ENCODE measurements at regions not wholly inside any gene's neighbourhood (a gene's known extent, or its start where the extent isn't known, plus 50 kb on each side); places are given as distances from the start of the nearest gene placed in this dataset.
"Not testable (repeated sequence)": the region's sequence is repeated elsewhere in the genome, so short reads cannot be mapped to it uniquely, and the experiment has no call there.

DNA sequence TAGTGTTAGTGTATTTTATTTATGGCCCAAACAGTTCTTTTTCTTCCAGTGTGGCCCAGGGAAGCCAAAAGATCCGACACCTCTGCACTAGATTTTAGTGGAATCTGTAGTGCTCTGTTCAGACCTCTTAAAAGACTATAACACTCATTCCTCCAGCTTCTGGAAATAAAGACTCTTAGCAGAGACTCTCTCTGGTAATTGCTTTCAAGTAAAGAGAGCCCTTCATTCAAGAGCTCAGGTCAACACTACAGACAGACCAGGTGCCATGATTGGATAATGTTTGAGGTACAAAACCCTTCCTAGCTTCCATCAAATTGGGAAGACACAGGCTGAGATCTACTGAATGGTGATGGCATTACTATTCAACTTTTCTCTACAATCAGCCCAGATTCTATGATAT is 255.8 kb downstream of the PRDM9 start:
- no peaks in the 10 kb centered on the region for H3K4me1 Mint-ChIP-seq
- intact Hi-C loops (cut with micrococcal nuclease): no loop called here

DNA sequence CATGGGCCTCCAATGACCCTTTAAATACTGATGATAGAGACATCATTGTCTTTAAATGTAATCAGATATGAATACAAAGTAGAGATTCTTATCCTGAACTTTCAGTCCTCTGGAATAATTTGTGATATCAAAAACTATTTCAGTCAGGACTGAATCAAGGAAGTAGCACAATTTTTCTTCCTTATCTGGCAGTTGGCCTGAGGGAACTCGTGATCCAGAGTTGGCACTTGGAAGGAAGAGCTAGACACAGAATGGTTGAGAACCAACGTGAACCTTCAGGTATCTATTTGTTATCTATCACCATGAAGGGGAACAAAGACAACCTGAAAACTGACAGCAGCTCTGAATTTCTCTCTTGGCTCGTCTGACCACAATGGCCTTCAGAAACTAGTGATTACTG is 269.3 kb downstream of the PRDM9 start:
- Mint-ChIP-seq H3K27me3 (no peaks in the 10 kb centered on the region), H3K27ac (no peak overlapping the region), H3K4me1 (no peaks in the 10 kb centered on the region), H3K4me3 (no peak overlapping the region), H3K9me3 (no peaks in the 10 kb centered on the region), H3K36me3 (ENCODE audit: low read depth) (no peaks in the 10 kb centered on the region)
- no peak for DNase-seq
- intact Hi-C loops (cut with micrococcal nuclease): no loop called here

More for the DNA sequence above, 255.8 kb downstream of the PRDM9 start:
- no peak for DNase-seq
- Mint-ChIP-seq H3K9me3 (no peaks in the 10 kb centered on the region), H3K36me3 (ENCODE audit: low read depth) (no peaks in the 10 kb centered on the region), H3K27me3 (no peaks in the 10 kb centered on the region), H3K27ac (no peak overlapping the region), H3K4me3 (no peak overlapping the region)

DNA sequence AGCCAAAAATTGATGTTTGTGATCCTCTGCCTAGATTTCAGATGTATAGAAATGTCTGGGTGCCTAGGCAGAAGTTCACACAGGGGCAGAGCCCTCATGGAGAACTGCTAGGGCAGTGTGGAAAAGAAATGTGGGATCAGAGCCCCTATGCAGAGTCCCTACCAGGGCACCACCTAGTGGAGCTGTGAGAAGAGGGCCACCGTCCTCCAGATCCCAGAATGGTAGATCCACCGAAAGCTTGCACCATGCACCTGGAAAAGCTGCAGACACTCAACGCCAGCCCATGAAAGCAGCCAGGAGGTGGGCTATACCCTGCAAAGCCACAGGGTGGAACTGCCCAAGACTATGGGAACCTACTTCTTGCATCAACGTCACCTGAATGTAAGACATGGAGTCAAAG is 292.9 kb downstream of the PRDM9 start:
- H3K27me3 Mint-ChIP-seq; DNase-seq; intact Hi-C loops (cut with micrococcal nuclease); H3K27ac Mint-ChIP-seq; H3K4me3 Mint-ChIP-seq; H3K4me1 Mint-ChIP-seq; H3K36me3 Mint-ChIP-seq (ENCODE audit: low read depth): not testable (repeated sequence)
- H3K9me3 Mint-ChIP-seq: peaks cover 17% of the 10 kb centered on the region

GRCh38 chr5:23820765-23821471 is 313.5 kb downstream of the PRDM9 start:
- Mint-ChIP-seq H3K36me3 (ENCODE audit: low read depth) (no peaks in the 10 kb centered on the region), H3K4me1 (no peaks in the 10 kb centered on the region), H3K9me3 (peaks cover 3% of the 10 kb centered on the region), H3K27me3 (no peaks in the 10 kb centered on the region), H3K4me3 (no peak overlapping the region), H3K27ac (no peak overlapping the region)
- intact Hi-C loops (cut with micrococcal nuclease): no loop called here
- DNase-seq: no peak

DNA sequence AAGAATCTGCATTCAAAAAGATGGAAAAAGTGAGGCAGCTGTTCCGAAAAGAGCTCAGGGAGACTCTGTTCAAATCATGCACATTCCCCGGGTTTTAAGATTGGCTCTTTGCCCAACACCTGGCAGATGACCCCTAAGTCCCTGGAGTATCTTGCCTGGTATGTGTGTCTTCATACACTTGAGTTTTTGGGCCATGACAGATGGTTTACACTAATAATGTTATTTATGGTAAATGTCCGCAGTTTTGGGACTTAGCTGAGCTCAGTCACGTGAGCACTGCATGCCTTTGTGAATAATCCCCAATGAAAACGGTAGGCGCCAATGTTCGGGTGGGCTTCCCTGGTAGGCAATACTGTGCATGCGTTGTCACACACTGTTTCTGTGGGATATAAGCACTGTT is 316.1 kb downstream of the PRDM9 start:
- Mint-ChIP-seq H3K4me1 (no peaks in the 10 kb centered on the region), H3K36me3 (ENCODE audit: low read depth) (no peaks in the 10 kb centered on the region), H3K27me3 (no peaks in the 10 kb centered on the region), H3K4me3 (no peak overlapping the region), H3K9me3 (peaks cover 6% of the 10 kb centered on the region), H3K27ac (no peak overlapping the region)
- intact Hi-C loops (cut with micrococcal nuclease): no loop called here
- DNase-seq: no peak

DNA sequence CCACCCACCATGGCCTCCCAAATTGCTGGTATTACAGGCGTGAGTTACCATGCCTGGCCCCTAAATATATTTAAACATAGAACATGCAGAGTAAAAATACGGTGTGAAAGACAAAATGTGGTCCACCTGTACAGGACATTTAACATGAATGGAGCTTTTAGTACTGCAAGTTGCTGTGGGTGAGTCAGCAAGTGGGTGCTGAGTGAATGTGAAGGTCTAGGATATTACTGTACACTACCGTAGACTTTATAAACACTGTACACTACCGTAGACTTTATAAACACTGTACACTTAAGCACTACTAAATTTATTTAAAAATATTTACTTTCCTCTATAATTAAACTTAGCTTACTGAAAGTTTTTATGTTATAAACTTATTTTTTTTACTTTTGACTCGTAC is 317.8 kb downstream of the PRDM9 start:
- H3K9me3 Mint-ChIP-seq: peaks cover 6% of the 10 kb centered on the region
- H3K36me3 Mint-ChIP-seq (ENCODE audit: low read depth): no peaks in the 10 kb centered on the region
- no peak for DNase-seq
- no peaks in the 10 kb centered on the region for H3K27me3 Mint-ChIP-seq
- H3K27ac Mint-ChIP-seq: no peak overlapping the region
- intact Hi-C loops (cut with micrococcal nuclease): no loop called here
- H3K4me3 Mint-ChIP-seq: no peak overlapping the region
- no peaks in the 10 kb centered on the region for H3K4me1 Mint-ChIP-seq

DNA sequence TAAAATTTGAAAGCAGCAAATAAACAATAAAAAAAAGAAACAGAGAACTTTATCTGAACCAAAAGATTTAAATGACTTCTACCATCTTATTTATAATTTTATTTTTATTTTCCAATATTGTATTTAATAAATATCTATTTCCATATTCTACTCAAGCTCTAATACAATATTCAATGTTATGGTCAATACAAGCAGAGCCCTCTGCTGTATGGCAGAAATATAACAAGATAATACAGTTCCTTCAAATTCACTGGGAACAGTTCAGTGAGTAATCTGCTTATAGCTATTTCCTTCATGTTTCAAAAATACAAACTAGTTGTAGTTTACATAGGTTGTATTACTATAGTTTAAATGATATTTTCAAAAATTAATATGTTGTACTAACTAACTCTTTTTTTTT is 332.7 kb downstream of the PRDM9 start:
- Mint-ChIP-seq H3K27me3 (no peaks in the 10 kb centered on the region), H3K4me3 (no peak overlapping the region), H3K36me3 (ENCODE audit: low read depth) (no peaks in the 10 kb centered on the region), H3K9me3 (peaks cover 3% of the 10 kb centered on the region), H3K27ac (no peak overlapping the region), H3K4me1 (no peaks in the 10 kb centered on the region)
- DNase-seq: no peak
- intact Hi-C loops (cut with micrococcal nuclease): no loop called here

DNA sequence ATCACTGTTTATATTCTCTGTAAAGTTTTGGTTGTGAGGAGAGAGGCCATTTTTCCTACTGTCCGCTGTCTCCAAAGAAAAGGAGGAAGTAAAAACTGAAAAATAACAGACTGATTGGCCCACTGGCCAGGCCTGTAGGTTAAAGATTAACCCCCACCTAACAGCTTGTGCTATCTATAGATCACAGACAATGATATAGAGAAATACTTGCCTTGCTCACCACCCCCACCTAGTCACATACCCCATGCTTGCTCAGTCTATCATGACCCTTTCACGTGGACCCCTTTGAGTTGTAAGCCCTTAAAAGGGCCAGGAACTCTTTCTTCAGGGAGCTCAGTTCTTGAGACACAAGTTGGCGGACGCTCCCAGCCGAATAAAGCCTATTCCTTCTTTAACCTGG is 357.4 kb downstream of the PRDM9 start:
- no peak overlapping the region for H3K27ac Mint-ChIP-seq
- H3K27me3 Mint-ChIP-seq: no peaks in the 10 kb centered on the region
- H3K36me3 Mint-ChIP-seq (ENCODE audit: low read depth): no peaks in the 10 kb centered on the region
- no peak overlapping the region for H3K4me3 Mint-ChIP-seq
- H3K9me3 Mint-ChIP-seq: peaks cover 5% of the 10 kb centered on the region
- H3K4me1 Mint-ChIP-seq: no peaks in the 10 kb centered on the region
- intact Hi-C loops (cut with micrococcal nuclease): no loop called here
- no peak for DNase-seq

DNA sequence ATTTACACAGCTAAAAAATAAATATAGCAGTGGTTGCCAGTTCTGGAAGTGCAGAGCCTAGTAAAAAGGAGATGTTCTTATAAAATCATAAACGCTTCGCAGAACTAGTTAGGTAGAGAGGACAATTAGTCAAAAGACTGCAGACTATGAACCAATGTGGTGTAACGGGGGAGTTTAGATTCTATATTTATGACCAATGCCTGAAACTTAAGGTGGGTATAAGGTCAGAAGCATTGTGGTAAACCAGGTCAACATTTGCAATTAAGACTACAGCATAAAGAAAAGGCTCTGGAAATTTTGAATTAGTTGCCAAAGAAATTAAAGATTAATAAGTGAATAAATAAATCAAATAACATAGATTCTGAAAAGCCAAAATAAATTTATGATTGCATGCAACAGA is 370.4 kb downstream of the PRDM9 start:
- H3K27ac Mint-ChIP-seq: no peak overlapping the region
- intact Hi-C loops (cut with micrococcal nuclease): no loop called here
- no peaks in the 10 kb centered on the region for H3K36me3 Mint-ChIP-seq (ENCODE audit: low read depth)
- H3K4me3 Mint-ChIP-seq: no peak overlapping the region
- H3K27me3 Mint-ChIP-seq: no peaks in the 10 kb centered on the region
- peaks cover under 1% of the 10 kb centered on the region for H3K9me3 Mint-ChIP-seq
- no peak for DNase-seq
- no peaks in the 10 kb centered on the region for H3K4me1 Mint-ChIP-seq

DNA sequence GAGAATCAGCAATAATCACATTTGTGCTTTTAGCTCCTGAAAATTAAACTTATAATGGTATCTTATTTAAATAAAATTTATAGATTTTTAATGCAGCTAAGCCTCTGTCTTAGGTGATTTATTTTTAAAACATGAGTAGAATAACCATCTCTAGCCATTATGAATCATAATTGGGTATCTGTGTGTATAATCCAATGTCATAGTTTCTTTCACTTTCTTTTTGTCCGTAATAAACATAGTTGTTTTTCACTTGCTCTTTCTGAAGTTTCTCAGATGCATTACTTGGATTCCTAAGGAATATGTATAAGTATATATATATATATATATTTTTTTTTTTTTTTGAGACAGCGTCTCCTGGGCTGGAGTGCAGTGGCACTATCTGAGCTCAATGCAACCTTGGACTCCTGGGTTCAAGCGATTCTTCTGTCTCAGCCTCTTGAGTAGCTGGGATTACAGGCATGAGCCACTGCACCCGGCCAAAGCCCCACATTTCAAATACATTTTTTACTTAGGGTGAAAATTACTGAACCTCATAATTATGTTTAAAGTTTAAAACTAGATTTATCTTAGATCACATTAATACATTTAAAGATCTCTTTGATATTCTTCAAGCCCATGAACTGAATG is 377.1 kb downstream of the PRDM9 start:
- Mint-ChIP-seq H3K27me3 (no peaks in the 10 kb centered on the region), H3K27ac (no peak overlapping the region), H3K4me1 (no peaks in the 10 kb centered on the region), H3K36me3 (ENCODE audit: low read depth) (no peaks in the 10 kb centered on the region), H3K4me3 (no peak overlapping the region), H3K9me3 (peaks cover 7% of the 10 kb centered on the region)
- DNase-seq: no peak
- intact Hi-C loops (cut with micrococcal nuclease): no loop called here

DNA sequence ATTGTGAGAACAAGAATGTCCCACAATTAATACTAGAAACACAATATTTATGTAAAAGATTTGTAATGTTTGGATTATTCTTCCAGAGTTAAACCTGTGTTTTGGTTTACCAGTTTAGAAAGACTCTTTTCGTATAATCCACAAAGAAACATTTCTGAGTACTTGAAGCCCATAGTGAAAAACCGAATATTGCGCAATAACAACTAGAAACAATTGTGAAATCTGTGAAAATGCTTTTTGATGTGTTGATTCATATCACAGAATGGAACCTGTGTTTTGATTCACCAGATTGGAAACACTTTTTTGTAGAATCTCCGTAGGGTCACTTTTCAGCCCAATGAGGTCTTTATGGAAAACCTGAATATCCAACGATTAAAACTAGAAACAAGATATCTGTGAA is 386.2 kb downstream of the PRDM9 start:
- no peak overlapping the region for H3K4me3 Mint-ChIP-seq
- DNase-seq: no peak
- intact Hi-C loops (cut with micrococcal nuclease): no loop called here
- no peaks in the 10 kb centered on the region for H3K27me3 Mint-ChIP-seq
- no peak overlapping the region for H3K27ac Mint-ChIP-seq
- H3K36me3 Mint-ChIP-seq (ENCODE audit: low read depth): no peaks in the 10 kb centered on the region
- peaks cover 7% of the 10 kb centered on the region for H3K9me3 Mint-ChIP-seq
- H3K4me1 Mint-ChIP-seq: no peaks in the 10 kb centered on the region

- intact Hi-C loops (cut with micrococcal nuclease): no loop called here
- Mint-ChIP-seq H3K9me3 (peaks cover 7% of the 10 kb centered on the region), H3K27me3 (no peaks in the 10 kb centered on the region), H3K36me3 (ENCODE audit: low read depth) (no peaks in the 10 kb centered on the region), H3K27ac (no peak overlapping the region), H3K4me3 (no peak overlapping the region), H3K4me1 (no peaks in the 10 kb centered on the region)
- DNase-seq: no peak
Measured at GRCh38 chr5:23895614-23896013, 388.2 kb downstream of the PRDM9 start.

DNA sequence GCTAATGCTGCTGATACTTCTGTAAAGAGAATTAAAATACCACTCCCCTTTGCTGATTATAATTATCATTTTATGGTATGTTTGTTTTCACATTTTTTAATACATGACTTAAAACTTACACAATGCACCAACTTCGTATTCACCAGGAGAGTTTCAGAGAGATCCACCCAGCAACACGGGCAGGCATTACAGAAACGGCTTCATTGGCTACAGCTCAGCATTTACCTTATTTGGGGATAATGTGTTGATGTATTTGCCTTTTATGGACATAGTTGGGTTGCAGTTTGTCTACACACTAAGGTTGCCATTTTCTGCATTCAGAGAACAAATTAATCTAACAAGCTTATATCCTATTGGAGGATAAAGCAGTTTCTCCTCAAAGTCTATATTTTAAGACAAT is 423.6 kb downstream of the PRDM9 start:
- no peak overlapping the region for H3K4me3 Mint-ChIP-seq
- no peaks in the 10 kb centered on the region for H3K36me3 Mint-ChIP-seq (ENCODE audit: low read depth)
- no peak for DNase-seq
- H3K27ac Mint-ChIP-seq: no peak overlapping the region
- H3K27me3 Mint-ChIP-seq: no peaks in the 10 kb centered on the region
- intact Hi-C loops (cut with micrococcal nuclease): no loop called here
- peaks cover 4% of the 10 kb centered on the region for H3K9me3 Mint-ChIP-seq
- no peaks in the 10 kb centered on the region for H3K4me1 Mint-ChIP-seq

- DNase-seq: peak; percentile 61
- Mint-ChIP-seq H3K9me3 (peaks cover 22% of the 10 kb centered on the region), H3K4me3 (peak overlapping the region; percentile 76)
- H3K27me3 Mint-ChIP-seq; intact Hi-C loops (cut with micrococcal nuclease); H3K27ac Mint-ChIP-seq; H3K36me3 Mint-ChIP-seq (ENCODE audit: low read depth); H3K4me1 Mint-ChIP-seq: not testable (repeated sequence)
Measured at GRCh38 chr5:23951261-23951928, 444.0 kb downstream of the PRDM9 start.
